ENCODE measurements at regions not wholly inside any gene's neighbourhood (a gene's known extent, or its start where the extent isn't known, plus 50 kb on each side); places are given as distances from the start of the nearest gene placed in this dataset.

- Histone ChIP-seq H3K4me1 (ENCODE audit: insufficient read depth, low read length) (no peaks in the 10 kb centered on the region), H4K5ac (ENCODE audit: insufficient read length, low read depth, low read length) (no peak overlapping the region), H3K4ac (ENCODE audit: low read depth, low read length) (no peak overlapping the region), H3K79me1 (ENCODE audit: insufficient read depth, low read depth, low read length, poor library complexity, severe bottlenecking) (no peaks in the 10 kb centered on the region), H2AFZ (ENCODE audit: low read length) (no peak overlapping the region), H3K18ac (ENCODE audit: insufficient read length, low read depth, low read length) (no peak overlapping the region), H2BK15ac (ENCODE audit: low read depth, low read length) (no peak overlapping the region), H3K56ac (ENCODE audit: insufficient read length, low read depth, low read length) (no peak overlapping the region), H2BK20ac (ENCODE audit: low read depth, low read length, poor library complexity, severe bottlenecking) (no peak overlapping the region), H4K8ac (replicated peaks; ENCODE audit: insufficient read length, low read depth, low read length) (no peak overlapping the region), H3K27ac (ENCODE audit: insufficient read length, low read depth, low read length) (no peak overlapping the region), H2BK12ac (ENCODE audit: insufficient read length, low read depth, low read length) (no peak overlapping the region), H3K9ac (ENCODE audit: extremely low read depth, insufficient read length, low read length) (no peak overlapping the region), H3K4me2 (ENCODE audit: insufficient read depth, insufficient read length, low read length) (no peak overlapping the region), H3K23ac (ENCODE audit: insufficient read length, low read depth, low read length) (no peak overlapping the region), H3T11ph (ENCODE audit: low read length) (no peak overlapping the region), H2AK5ac (ENCODE audit: insufficient read length, low read length) (no peak overlapping the region), H4K20me1 (ENCODE audit: control insufficient read depth, insufficient read depth, insufficient read length) (no peaks in the 10 kb centered on the region), H3K27me3 (ENCODE audit: insufficient read depth, low read length) (no peaks in the 10 kb centered on the region), H4K91ac (ENCODE audit: insufficient read length, low read depth, low read length) (no peak overlapping the region), H3K23me2 (ENCODE audit: insufficient read length, low read depth, low read length, poor library complexity, severe bottlenecking) (no peaks in the 10 kb centered on the region), H2BK5ac (ENCODE audit: insufficient read length, low read length) (no peak overlapping the region), H3K14ac (ENCODE audit: insufficient read depth, low read length) (no peak overlapping the region), H3K9me3 (ENCODE audit: control insufficient read depth, low read depth, low read length) (no peaks in the 10 kb centered on the region), H2BK120ac (ENCODE audit: low read depth, low read length, poor library complexity, severe bottlenecking) (no peak overlapping the region), H3K79me2 (ENCODE audit: insufficient read depth, low read length) (no peaks in the 10 kb centered on the region)
- TF ChIP-seq CTCF (conservative IDR thresholded peaks at IDR 0.05), result no peak
- H3K27me3 Mint-ChIP-seq (ENCODE audit: low read depth), result no peaks in the 10 kb centered on the region
- H3K9me3 Mint-ChIP-seq, result no peaks in the 10 kb centered on the region
- no peak overlapping the region for H3K4me3 Mint-ChIP-seq
- peaks cover 2% of the 10 kb centered on the region in 2 experiments; a peak in 1 of 4 replicates for H3K4me1 Mint-ChIP-seq
- no peak for DNase-seq
- H3K36me3 Mint-ChIP-seq (ENCODE audit: insufficient read depth in 1 of 3, low read depth in 3 of 3), result no peaks in the 10 kb centered on the region
- no CpG with 5 or more reads among the region's 3 CpGs for WGBS (ENCODE audit: extremely low coverage, insufficient read length, low lambda C conversion rate)
- no peak overlapping the region for H3K27ac Mint-ChIP-seq
Observed at GRCh38 chr12:70971001-70971794, 50.7 kb upstream of the PTPRR start.

Measured in H9 (cell line).